ENCODE measurements at regions not wholly inside any gene's neighbourhood (a gene's known extent, or its start where the extent isn't known, plus 50 kb on each side); places are given as distances from the start of the nearest gene placed in this dataset.

DNA sequence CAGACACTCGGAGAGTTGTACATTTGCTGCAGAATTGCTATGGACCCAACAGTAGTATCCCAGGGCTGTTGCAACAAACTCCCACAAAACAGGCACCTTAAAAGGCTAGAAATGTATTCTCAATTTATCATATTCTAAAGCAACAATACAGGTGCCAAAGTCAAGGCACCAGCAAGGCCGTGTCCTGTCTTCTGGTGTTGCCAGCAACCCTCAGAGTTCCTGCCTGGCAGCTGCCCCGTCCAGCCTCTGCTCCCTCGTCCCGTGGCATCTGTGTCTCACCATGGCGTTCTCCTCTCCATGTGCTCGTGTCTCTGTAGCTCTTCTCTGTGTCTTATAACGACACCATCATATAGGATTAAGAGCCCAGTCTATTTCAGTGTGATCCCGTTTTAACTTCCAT lies 67.7 kb upstream of the ARGLU1 start:
- peak overlapping the region; percentile 29 for H3K27ac ChIP-seq

DNA sequence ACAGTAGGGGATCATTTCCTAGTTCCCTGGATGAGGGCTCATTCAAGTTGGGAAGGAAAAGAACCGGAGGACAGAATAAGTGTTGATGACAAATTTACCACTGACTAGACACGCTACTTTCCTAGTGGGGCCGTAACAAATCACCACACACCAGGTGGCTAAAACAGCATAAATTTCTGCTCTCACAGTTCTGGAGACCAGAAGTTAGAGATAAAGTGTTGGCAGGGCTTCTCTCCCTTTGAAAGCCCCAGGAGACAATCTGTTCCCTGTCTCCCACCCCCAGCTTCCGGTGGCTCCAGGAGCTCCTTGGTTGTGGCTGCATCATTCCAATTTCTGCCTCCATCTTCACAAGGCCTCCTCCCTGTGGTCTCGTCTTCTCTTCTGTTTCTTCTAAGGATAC lies 65.4 kb upstream of the ARGLU1 start:
- peaks cover 6% of the 10 kb centered on the region for H3K4me1 ChIP-seq
- no peaks in the 10 kb centered on the region for H3K36me3 ChIP-seq
- H3K4me3 ChIP-seq = no peak overlapping the region
- TF ChIP-seq POLR2AphosphoS5 (IDR thresholded peaks at IDR 0.05) (no peak), EP300 (IDR thresholded peaks at IDR 0.05) (no peak), POLR2A (IDR thresholded peaks at IDR 0.05) (no peak)
- TF ChIP-seq, protein P1, sequence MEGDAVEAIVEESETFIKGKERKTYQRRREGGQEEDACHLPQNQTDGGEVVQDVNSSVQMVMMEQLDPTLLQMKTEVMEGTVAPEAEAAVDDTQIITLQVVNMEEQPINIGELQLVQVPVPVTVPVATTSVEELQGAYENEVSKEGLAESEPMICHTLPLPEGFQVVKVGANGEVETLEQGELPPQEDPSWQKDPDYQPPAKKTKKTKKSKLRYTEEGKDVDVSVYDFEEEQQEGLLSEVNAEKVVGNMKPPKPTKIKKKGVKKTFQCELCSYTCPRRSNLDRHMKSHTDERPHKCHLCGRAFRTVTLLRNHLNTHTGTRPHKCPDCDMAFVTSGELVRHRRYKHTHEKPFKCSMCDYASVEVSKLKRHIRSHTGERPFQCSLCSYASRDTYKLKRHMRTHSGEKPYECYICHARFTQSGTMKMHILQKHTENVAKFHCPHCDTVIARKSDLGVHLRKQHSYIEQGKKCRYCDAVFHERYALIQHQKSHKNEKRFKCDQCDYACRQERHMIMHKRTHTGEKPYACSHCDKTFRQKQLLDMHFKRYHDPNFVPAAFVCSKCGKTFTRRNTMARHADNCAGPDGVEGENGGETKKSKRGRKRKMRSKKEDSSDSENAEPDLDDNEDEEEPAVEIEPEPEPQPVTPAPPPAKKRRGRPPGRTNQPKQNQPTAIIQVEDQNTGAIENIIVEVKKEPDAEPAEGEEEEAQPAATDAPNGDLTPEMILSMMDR (IDR thresholded peaks at IDR 0.05) = no peak
- 78% methylated on average over 5 of the region's 5 CpGs for WGBS
- H3K9me3 ChIP-seq = no peaks in the 10 kb centered on the region
- no peaks in the 10 kb centered on the region for H3K27me3 ChIP-seq
- no peak overlapping the region for H3K27ac ChIP-seq
- DNase-seq (ENCODE audit: low spot score in 2 of 2) = no peak

More for the DNA sequence above, 67.7 kb upstream of the ARGLU1 start:
- H3K4me1 ChIP-seq = peaks cover 6% of the 10 kb centered on the region
- TF ChIP-seq, protein P1 (IDR thresholded peaks at IDR 0.05) = no peak
- no peak for TF ChIP-seq POLR2A (IDR thresholded peaks at IDR 0.05)
- TF ChIP-seq EP300 (IDR thresholded peaks at IDR 0.05) = no peak
- no peak for TF ChIP-seq POLR2AphosphoS5 (IDR thresholded peaks at IDR 0.05)
- 90% methylated on average over 8 of the region's 9 CpGs for WGBS
- H3K27me3 ChIP-seq = no peaks in the 10 kb centered on the region
- no peak overlapping the region for H3K4me3 ChIP-seq
- H3K9me3 ChIP-seq = no peaks in the 10 kb centered on the region
- no peaks in the 10 kb centered on the region for H3K36me3 ChIP-seq
- DNase-seq (ENCODE audit: low spot score in 2 of 2) = no peak

DNA sequence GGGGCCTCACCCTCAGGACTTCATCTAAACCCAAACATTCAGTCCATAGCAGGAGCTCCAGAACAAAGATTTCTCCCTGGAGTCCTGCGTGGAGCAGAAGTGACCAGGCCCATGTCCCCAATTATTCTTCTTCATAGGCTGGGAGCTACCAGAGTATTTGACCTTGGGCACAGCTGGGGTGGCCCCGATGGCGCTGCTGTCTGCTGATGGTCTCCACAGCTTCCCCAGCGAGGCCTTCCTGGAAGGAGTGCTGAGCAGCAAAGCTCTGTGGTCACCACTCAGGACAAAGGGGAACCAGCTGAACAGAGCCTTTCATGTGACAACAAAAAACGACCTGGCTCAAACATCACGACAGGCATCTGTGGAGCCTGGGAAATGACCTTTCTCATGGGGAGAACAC lies 62.7 kb upstream of the ARGLU1 start:
- Histone ChIP-seq H3K27me3 (no peaks in the 10 kb centered on the region), H3K36me3 (no peaks in the 10 kb centered on the region), H3K9me3 (no peaks in the 10 kb centered on the region), H3K4me3 (no peak overlapping the region), H3K4me1 (peaks cover 6% of the 10 kb centered on the region), H3K27ac (no peak overlapping the region)
- DNase-seq (ENCODE audit: low spot score in 2 of 2) = no peak
- WGBS = 74% methylated on average over 6 of the region's 6 CpGs
- TF ChIP-seq POLR2A (IDR thresholded peaks at IDR 0.05) = no peak
- no peak for TF ChIP-seq EP300 (IDR thresholded peaks at IDR 0.05)
- TF ChIP-seq POLR2AphosphoS5 (IDR thresholded peaks at IDR 0.05) = no peak
- TF ChIP-seq, protein P1 (IDR thresholded peaks at IDR 0.05) = no peak

DNA sequence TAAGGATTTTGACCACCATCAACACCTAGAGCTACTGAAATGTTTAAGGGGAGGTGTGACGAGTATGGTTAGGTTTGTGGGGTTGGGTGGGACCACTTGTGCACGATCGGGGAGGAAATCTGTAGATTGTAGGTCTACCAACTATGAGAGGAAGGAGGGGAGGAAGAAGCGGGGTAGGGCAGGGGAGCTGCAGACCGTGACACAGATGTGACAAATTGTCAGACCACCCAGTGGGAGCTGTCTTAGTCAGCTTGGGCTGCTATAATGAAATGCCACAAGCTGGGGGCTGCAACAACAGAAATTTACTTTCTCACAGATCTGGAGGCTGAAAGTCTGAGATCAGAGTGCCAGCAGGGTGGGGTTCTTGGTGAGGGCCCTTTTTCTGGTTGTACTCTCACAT lies 62.2 kb upstream of the ARGLU1 start:
- Histone ChIP-seq H3K27ac (no peak overlapping the region), H3K9me3 (no peaks in the 10 kb centered on the region), H3K36me3 (no peaks in the 10 kb centered on the region), H3K27me3 (no peaks in the 10 kb centered on the region), H3K4me3 (no peak overlapping the region), H3K4me1 (peaks cover 5% of the 10 kb centered on the region)
- 90% methylated on average over 5 of the region's 5 CpGs for WGBS
- TF ChIP-seq, protein P1 (IDR thresholded peaks at IDR 0.05) = no peak
- TF ChIP-seq EP300 (IDR thresholded peaks at IDR 0.05) = no peak
- TF ChIP-seq POLR2A (IDR thresholded peaks at IDR 0.05) = no peak
- TF ChIP-seq POLR2AphosphoS5 (IDR thresholded peaks at IDR 0.05) = no peak
- no peak for DNase-seq (ENCODE audit: low spot score in 2 of 2)

DNA sequence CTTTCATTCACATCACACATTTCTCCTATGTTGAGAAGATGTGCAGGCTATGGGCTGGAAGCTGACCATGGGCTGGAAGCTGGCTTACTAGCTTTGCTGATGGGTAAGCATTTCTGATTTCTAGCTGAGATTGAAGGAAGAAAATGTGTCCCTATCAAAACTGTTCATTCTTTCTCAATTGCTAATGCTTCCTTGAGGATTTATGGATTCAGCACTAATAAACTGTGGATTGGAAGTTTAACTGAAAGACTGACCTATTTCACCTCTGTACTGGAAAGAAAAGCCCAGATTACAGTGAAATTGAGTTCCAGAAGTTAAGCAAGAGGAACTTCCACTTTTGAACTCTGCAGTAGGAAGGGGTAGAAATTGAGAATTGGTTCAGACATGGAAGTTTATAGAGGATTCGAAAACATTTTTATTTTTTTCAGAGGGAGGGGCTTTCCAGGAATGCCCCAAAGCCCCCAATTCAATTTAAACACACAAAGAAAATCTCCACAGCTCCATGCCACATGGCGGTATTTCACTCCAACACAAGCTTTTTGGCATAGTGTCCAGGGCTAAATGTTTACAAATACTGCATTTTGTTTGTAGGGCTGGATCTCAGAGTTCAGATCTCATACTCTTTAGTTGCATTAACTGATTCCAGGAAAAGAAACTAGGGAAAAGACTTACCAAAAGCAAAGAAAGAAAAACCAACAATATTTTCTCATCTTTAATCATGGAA lies 61.2 kb upstream of the ARGLU1 start:
- WGBS = 78% methylated on average over 2 of the region's 2 CpGs
- Histone ChIP-seq H3K9me3 (no peaks in the 10 kb centered on the region), H3K27me3 (no peaks in the 10 kb centered on the region), H3K4me1 (no peaks in the 10 kb centered on the region), H3K27ac (no peak overlapping the region), H3K36me3 (no peaks in the 10 kb centered on the region), H3K4me3 (no peak overlapping the region)
- TF ChIP-seq POLR2AphosphoS5 (IDR thresholded peaks at IDR 0.05) (no peak), EP300 (IDR thresholded peaks at IDR 0.05) (no peak), POLR2A (IDR thresholded peaks at IDR 0.05) (no peak)
- TF ChIP-seq, protein P1 (IDR thresholded peaks at IDR 0.05) = no peak
- DNase-seq (ENCODE audit: low spot score in 2 of 2) = no peak
